ENCODE measurements at regions not wholly inside any gene's neighbourhood (a gene's known extent, or its start where the extent isn't known, plus 50 kb on each side); places are given as distances from the start of the nearest gene placed in this dataset.
A peak's percentile ranks its signal among the peaks of the same experiment; 100 is the strongest.

GRCh38 chr1:88003255-88003654 lies 674.6 kb downstream of the LMO4 start:
- Histone ChIP-seq H3K79me2 (ENCODE audit: control insufficient read depth, insufficient read depth, low read length) (no peaks in the 10 kb centered on the region), H4K20me1 (ENCODE audit: control insufficient read depth, insufficient read depth) (no peaks in the 10 kb centered on the region), H2AFZ (ENCODE audit: control insufficient read depth, low read depth, low read length) (no peak overlapping the region), H3K4me3 (no peak overlapping the region), H3K4me2 (ENCODE audit: control insufficient read depth, insufficient read depth) (no peak overlapping the region), H3K27me3 (replicated peaks in 1 of 2; ENCODE audit: control insufficient read depth in 2 of 2, insufficient read depth in 2 of 2, low read length in 1 of 2) (no peaks in the 10 kb centered on the region; a peak in 1 of 4 replicates), H3K9me3 (replicated peaks; ENCODE audit: control insufficient read depth, insufficient read depth, low read length) (no peaks in the 10 kb centered on the region), H3K4me1 (ENCODE audit: control insufficient read depth, insufficient read depth, low read length) (no peaks in the 10 kb centered on the region), H3K36me3 (ENCODE audit: control insufficient read depth in 2 of 2, insufficient read depth in 2 of 2, low read length in 1 of 2) (no peaks in the 10 kb centered on the region), H3K9ac (ENCODE audit: control insufficient read depth, insufficient read depth, low read length) (no peak overlapping the region), H3K27ac (ENCODE audit: control insufficient read depth, insufficient read depth) (no peak overlapping the region)
- FAIRE-seq: no peak
- ChIA-PET POLR2A (no interaction called here), RAD21 (ENCODE audit: unreplicated experiment) (no interaction called here), SMC1A (ENCODE audit: uncharacterized antibody, unreplicated experiment) (no interaction called here), CTCF (no interaction called here)
- DNase-seq (ENCODE audit: low read depth, low spot score): no peak
- in situ Hi-C loops (cut with MboI) (no loop called here), intact Hi-C loops (cut with micrococcal nuclease; ENCODE audit: unreplicated experiment) (no loop called here)
- ATAC-seq: no peak
- no peak for TF ChIP-seq JUNB (IDR thresholded peaks at IDR 0.05)
- 0 out of 2 replicates have a peak, but pooled peaks have one; percentile 50 for TF ChIP-seq ATF7 (IDR thresholded peaks at IDR 0.05; ENCODE audit: low read depth)
- TF ChIP-seq IRF4 (IDR thresholded peaks at IDR 0.05; ENCODE audit: low read depth, low read length): no peak
- BruUV-seq (replicated peaks): no TSS peak
- WGBS (ENCODE audit: insufficient coverage, insufficient replicate concordance, low lambda C conversion rate, missing lambda C conversion rate): 3% methylated on average over 2 of the region's 2 CpGs

- in situ Hi-C loops (cut with MboI): no loop called here
- DNase-seq (ENCODE audit: low read depth, low spot score) (no peak), FAIRE-seq (no peak), ATAC-seq (no peak)
- ChIA-PET CTCF (interaction anchor here (1.2 kb wide), 1 partner anchor 212 kb away, joined by 3 read pairs; no protein-coding TSS in a partner anchor), POLR2A (no interaction called here), SMC1A (ENCODE audit: uncharacterized antibody, unreplicated experiment) (no interaction called here), RAD21 (ENCODE audit: unreplicated experiment) (no interaction called here)
- TF ChIP-seq BCLAF1 (IDR thresholded peaks at IDR 0.05) (no peak), ZSCAN29 (IDR thresholded peaks at IDR 0.05) (no peak), YBX1 (IDR thresholded peaks at IDR 0.05) (no peak), NKRF (conservative IDR thresholded peaks at IDR 0.05) (no peak), USF1 (IDR thresholded peaks at IDR 0.05; ENCODE audit: borderline replicate concordance, extremely low read length, insufficient read depth, low read depth, low read length) (no peak), KAT2A (conservative IDR thresholded peaks at IDR 0.05; ENCODE audit: control insufficient read depth, low read depth, low read length) (no peak), IRF4 (IDR thresholded peaks at IDR 0.05; ENCODE audit: low read depth, low read length) (no peak)
- TF ChIP-seq, protein P1, sequence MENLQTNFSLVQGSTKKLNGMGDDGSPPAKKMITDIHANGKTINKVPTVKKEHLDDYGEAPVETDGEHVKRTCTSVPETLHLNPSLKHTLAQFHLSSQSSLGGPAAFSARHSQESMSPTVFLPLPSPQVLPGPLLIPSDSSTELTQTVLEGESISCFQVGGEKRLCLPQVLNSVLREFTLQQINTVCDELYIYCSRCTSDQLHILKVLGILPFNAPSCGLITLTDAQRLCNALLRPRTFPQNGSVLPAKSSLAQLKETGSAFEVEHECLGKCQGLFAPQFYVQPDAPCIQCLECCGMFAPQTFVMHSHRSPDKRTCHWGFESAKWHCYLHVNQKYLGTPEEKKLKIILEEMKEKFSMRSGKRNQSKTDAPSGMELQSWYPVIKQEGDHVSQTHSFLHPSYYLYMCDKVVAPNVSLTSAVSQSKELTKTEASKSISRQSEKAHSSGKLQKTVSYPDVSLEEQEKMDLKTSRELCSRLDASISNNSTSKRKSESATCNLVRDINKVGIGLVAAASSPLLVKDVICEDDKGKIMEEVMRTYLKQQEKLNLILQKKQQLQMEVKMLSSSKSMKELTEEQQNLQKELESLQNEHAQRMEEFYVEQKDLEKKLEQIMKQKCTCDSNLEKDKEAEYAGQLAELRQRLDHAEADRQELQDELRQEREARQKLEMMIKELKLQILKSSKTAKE (IDR thresholded peaks at IDR 0.05; ENCODE audit: low read depth, poor library complexity, severe bottlenecking): no peak
- Histone ChIP-seq H3K27me3 (replicated peaks in 1 of 2; ENCODE audit: control insufficient read depth in 2 of 2, insufficient read depth in 2 of 2, low read length in 1 of 2) (no peaks in the 10 kb centered on the region), H3K4me2 (ENCODE audit: control insufficient read depth, insufficient read depth) (no peak overlapping the region), H4K20me1 (ENCODE audit: control insufficient read depth, insufficient read depth) (no peaks in the 10 kb centered on the region), H3K27ac (ENCODE audit: control insufficient read depth, insufficient read depth) (no peak overlapping the region), H3K4me3 (no peak overlapping the region), H3K9me3 (replicated peaks; ENCODE audit: control insufficient read depth, insufficient read depth, low read length) (no peaks in the 10 kb centered on the region), H2AFZ (ENCODE audit: control insufficient read depth, low read depth, low read length) (no peak overlapping the region), H3K79me2 (ENCODE audit: control insufficient read depth, insufficient read depth, low read length) (no peaks in the 10 kb centered on the region), H3K36me3 (ENCODE audit: control insufficient read depth in 2 of 2, insufficient read depth in 2 of 2, low read length in 1 of 2) (no peaks in the 10 kb centered on the region), H3K9ac (ENCODE audit: control insufficient read depth, insufficient read depth, low read length) (no peak overlapping the region), H3K4me1 (ENCODE audit: control insufficient read depth, insufficient read depth, low read length) (no peaks in the 10 kb centered on the region)
- 0% methylated on average over 1 of the region's 1 CpG for WGBS (ENCODE audit: insufficient coverage, insufficient replicate concordance, low lambda C conversion rate, missing lambda C conversion rate)
- intact Hi-C loops (cut with micrococcal nuclease; ENCODE audit: unreplicated experiment): no loop called here
- BruUV-seq (replicated peaks): no TSS peak
Measured at GRCh38 chr1:88009916-88010315, 674.2 kb upstream of the PKN2 start.

Data from GM12878 (cell line).